ENCODE measurements at regions not wholly inside any gene's neighbourhood (a gene's known extent, or its start where the extent isn't known, plus 50 kb on each side); places are given as distances from the start of the nearest gene placed in this dataset.

GRCh38 chr3:43867436-43868072 lies 176.8 kb downstream of the ABHD5 start:
- no peak for DNase-seq

GRCh38 chr3:43869491-43869890 lies 178.8 kb downstream of the ABHD5 start:
- no peak for DNase-seq

- no peak for DNase-seq
Observed at GRCh38 chr3:43870120-43870519, 179.4 kb downstream of the ABHD5 start.

DNA sequence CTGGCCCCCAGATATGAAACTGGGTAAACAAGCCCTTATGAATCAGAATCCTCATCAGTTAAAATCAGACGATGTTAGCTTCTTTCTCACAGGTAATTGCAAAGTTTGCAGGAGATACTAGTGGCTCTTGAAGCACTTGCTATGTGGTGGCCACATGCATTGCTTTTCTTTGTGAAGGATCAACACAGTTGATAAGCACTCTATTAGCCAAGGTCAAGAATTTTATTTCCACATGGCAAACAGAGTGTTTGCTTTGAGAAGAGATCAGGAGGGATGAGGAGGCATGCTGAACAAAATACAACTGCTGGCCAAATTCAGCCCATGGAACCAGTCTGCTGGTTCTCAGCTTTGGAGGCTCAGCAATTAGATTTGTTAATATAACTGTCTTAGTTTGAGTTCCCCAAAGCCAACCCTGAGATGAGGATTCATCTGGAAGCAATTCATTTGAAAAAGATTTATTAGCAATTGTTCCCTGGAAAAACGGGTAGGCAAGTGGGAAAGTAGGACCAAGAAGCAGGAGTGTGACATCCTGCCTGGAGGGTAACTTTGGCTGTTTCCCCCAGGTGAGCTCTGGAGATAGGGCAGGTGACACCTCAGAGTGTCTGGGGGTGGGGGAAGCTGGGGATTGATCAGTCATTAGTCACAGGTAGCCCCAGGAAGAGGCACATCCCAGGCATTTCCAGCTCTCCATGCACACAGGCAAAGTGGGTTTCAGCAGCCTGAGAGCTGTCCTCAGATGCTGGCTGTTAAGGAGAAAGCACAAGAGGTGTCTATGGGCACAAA lies 180.3 kb downstream of the ABHD5 start:
- DNase-seq: no peak

GRCh38 chr3:43871627-43872245 lies 181.0 kb downstream of the ABHD5 start:
- DNase-seq: no peak

DNA sequence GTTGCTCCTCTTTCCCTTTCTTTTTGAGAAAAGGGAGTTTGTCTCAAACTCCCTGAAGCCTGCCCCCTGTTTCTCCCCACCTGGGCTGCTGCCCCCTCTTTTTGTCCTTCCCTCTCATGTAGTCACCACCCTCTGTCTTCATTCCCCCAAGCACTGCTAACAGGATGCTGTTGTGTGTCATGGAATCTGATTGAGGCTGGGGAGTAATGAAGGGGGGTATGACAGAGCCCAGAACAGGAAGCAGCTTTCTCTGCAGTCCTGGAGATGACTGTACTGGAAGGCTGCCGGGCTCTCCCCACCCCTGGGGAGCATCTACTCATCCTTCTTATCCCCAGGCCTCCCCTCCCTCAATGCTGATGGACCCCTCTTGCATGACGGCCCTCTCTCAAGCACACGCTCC lies 181.6 kb downstream of the ABHD5 start:
- no peak for DNase-seq

- no peak for DNase-seq
Observed at GRCh38 chr3:43872901-43873300, 182.2 kb downstream of the ABHD5 start.

DNA sequence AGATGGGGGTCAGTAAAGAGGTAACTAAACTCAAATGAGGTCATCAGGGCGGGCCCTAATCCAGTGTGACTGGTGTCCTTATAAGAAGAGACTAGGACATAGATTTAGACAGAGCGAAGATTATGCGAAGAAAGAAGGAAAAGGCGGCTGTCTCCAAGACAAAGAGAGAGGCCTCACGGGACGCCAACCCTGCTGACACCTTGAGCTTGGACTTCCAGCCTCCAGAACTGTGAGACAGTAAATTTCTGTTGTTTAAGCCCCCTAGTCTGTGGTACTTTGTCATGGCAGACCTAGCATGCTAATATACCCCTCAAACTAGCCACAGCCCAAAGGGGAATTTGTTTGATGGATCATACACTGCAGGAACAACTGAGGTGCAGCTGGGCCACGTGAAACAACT lies 183.0 kb downstream of the ABHD5 start:
- DNase-seq: no peak

DNA sequence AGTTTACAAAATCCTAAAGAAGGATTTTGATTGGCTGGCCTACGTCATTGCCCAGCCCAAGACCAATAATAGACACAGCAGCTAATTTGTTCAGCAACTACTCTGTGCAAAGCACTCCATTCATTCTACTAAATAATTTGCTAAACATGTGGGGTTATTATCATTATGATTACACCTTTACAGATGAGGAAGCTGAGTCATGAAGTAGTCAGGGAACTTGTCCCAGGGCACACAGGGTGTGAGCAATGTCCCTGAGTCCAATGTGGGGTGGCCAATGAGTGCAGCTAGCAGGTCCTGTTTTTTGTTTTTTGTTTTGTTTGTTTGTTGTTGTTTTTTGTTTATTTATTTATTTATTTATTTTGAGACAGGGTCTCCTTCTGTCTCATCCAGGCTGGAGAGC lies 183.6 kb downstream of the ABHD5 start:
- no peak for DNase-seq

DNA sequence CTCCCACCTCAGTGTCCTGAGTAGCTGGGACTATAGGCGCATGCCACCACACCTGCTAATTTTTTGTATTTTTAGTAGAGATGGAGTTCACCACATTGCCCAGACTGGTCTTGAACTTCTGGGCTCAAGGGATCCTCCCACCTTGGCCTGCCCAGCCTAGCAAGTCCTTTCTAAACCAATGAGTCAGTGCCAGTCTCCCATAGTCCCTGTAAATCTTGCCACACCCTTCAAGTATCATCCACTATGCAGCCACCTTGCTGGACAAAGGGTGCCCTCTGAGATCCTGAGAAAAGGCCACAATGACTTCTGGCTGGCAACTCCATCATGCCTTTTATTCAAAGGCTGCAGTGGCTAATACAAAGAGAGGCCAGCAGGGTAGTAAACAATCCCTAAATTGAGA lies 184.0 kb downstream of the ABHD5 start:
- no peak for DNase-seq

DNA sequence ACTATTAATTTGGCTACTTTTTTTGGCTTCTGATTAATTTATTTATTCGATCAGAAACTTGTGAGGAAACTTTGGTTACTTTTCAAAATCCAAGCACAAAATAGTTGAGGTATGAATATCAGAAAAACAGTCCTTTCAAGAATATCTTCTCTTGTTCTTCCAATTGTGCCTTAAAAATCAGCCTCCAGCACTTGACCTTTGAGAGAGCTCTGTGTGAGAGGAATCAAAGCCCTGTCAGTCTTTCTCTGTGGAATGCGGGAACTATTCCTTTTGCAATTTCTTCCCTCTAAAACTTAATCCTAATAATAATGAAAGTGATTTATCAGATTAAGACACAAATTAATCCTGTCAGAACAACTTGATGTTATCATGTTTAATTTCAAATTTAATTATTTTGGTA lies 185.9 kb downstream of the ABHD5 start:
- DNase-seq: no peak

GRCh38 chr3:43879166-43879565 lies 188.4 kb downstream of the ABHD5 start:
- DNase-seq: no peak

DNA sequence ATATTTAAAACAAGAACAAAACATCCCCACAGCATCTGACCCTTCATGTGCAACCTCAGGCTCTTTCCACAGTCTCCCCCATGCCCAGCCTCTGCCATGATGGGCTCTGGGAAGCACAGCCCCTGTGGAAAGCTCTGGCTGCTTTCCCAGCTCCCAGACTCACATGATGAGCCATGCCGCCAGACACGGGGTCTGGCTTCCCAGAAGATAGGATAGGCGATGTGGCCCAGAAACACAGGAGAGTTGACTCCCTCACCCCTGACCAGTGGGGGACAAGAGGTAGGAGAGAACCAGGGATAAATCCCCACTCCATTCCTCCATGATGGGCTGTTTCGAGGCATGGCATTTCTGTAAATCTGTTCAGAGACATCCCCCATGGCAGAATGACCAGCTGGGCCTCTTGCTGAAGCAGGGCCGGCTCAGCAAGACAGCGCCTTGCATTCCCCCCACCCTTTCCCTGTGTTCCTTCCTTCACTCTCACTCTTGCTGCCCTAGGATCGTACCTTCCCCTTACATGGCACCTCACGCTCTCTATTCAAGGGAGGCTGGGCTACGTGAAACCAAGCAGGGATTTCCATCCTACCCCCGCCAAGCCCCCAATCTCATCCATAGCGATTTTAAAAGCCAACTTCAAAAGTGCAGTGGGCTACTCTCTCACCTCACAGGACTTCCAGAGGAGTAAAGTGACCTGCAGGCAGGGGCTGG lies 192.4 kb downstream of the ABHD5 start:
- DNase-seq: no peak

- DNase-seq: no peak
Observed at GRCh38 chr3:43883729-43884396, 193.1 kb downstream of the ABHD5 start.

DNA sequence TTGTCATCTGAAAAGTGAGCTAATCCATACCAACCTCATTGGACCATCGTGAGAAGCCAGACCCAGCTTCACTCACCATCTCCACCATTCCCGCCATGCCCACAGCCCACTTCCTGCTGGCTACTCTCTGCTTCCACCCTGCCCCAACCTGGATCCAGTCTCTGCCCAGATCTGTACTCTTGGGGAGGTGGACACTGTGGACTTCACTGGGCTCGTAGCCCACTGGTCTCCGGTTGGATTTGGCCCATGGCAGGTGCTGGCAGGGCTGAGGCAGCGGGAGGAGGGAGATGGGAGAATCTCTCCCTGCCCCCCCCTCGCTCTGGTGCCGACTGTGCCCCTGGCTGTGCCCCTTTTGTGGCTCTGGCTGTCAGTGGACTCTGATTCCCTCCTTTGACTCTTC lies 193.8 kb downstream of the ABHD5 start:
- no peak for DNase-seq

GRCh38 chr3:43885908-43886618 lies 195.3 kb downstream of the ABHD5 start:
- DNase-seq: no peak

DNA sequence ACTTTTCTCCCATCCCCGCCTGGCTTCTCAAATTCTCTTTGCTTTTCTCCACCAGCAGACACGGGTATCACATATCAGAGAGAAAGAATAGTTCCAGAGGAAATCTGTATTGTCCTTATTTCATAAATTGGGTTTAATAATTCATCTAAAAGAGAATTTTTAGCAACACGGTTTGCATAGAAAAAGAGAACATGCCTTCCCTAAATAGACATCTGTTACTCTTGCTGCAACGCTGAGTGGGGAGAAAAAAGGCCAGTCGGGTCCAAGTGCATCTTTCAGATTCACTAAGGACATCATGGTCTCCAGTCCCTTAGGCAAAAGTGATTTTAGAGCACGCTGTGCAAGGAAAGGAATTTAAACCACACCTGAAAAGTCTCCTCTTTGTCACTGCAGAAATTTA lies 201.3 kb downstream of the ABHD5 start:
- DNase-seq: no peak

- DNase-seq: no peak
Observed at GRCh38 chr3:43892526-43892925, 201.8 kb downstream of the ABHD5 start.

DNA sequence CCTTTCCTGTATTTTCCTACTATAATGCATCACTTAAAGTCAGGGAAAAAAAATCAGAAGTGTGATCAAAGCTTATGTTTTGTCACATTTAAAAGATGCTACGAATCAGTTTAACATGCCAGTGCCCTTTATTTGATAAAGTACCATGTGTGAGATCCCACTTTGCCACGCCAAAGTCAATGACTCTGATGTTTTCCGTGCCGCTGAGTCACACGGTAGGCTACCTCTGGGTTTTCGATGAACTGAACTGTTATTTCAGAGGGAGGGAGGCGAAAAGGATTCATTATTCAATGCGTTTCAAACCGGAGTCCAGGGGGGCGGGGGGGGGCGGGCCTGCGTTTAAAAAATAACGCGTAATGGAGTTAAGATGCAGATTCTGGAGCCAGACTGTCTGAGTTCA lies 203.0 kb downstream of the ABHD5 start:
- no peak for DNase-seq

GRCh38 chr3:43894176-43895049 lies 203.7 kb downstream of the ABHD5 start:
- DNase-seq: no peak

DNA sequence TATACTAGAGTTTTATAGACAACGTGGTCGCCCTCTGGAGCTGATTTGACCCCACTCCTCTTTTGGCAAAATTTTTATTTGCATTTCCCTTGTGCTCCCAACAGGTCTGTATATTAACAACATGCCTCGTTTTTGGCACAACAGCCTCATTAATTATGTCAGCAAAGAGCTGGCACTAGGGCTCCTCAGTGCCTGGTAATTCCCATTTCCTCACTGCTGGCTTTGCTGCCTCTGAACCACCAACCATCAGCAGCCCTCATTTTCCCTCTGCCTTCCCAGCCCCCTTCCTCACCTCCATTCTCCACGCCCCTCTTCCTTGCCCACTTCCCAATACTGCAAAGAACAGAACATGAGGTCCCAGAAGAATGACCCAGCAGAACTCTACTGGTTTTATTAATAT lies 204.8 kb downstream of the ABHD5 start:
- no peak for DNase-seq

Data from activated T-cell treated with anti-CD3 and anti-CD28 coated beads for 4 hours (primary cell).